ENCODE measurements at regions not wholly inside any gene's neighbourhood (a gene's known extent, or its start where the extent isn't known, plus 50 kb on each side); places are given as distances from the start of the nearest gene placed in this dataset.

DNA sequence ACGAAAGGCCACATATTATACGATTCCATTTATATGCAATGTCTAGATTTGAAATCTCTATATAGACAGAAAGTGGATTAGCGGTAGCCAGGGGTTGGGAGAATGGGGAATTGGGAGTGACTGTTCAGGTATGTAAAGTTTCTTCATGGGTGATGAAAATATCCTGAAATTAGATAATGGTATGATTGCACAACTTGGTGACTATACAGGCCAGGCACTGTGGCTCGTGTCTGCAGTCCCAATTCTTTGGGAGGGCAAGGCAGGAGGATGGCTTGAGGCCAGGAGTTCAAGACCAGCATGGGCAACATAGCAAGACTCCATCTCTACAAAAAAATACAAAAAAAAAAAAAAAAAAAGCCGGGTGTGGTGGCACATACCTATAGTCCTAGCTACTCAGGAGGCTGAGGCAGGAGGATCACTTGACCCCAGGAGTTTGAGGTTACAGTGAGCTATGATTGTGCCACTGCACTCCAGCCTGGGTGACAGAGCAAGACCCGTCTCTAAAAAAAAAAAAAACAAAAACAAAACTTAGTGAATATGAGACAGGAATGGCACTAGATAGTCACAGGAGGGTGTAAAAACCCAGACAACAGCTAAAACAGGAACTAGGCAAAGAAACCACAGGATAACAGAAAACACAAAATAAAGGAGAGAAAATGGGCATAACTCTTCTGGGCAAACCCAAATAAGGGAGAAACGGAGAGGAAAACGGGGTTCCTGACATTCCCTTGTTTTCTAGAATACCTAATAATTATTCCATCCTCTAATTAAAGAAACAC lies 72.1 kb upstream of the ZNF618 start:
- Histone ChIP-seq H3K36me3 (replicated peaks in 1 of 2; ENCODE audit: control insufficient read depth in 1 of 2, insufficient read depth in 2 of 2, low read length in 1 of 2) (no peaks in the 10 kb centered on the region), H3K79me2 (ENCODE audit: insufficient read depth) (no peaks in the 10 kb centered on the region), H3K9me2 (no peaks in the 10 kb centered on the region), H3K4me2 (no peak overlapping the region), H3K27ac (ENCODE audit: low read depth in 2 of 2, low read length in 1 of 2) (no peak overlapping the region), H3K4me1 (ENCODE audit: control insufficient read depth in 1 of 2, insufficient read depth in 2 of 2, low read depth in 1 of 2, low read length in 1 of 2) (peaks cover 0 to 5% of the 10 kb centered on the region in 2 experiments; a peak in 1 of 4 replicates), H3K9ac (no peak overlapping the region), H2AFZ (ENCODE audit: low read depth) (no peak overlapping the region), H3F3A (replicated peaks; ENCODE audit: insufficient read depth) (no peaks in the 10 kb centered on the region), H3K4me3 (ENCODE audit: low read depth in 2 of 2, low read length in 1 of 2) (no peak overlapping the region), H4K20me1 (ENCODE audit: insufficient read depth) (no peaks in the 10 kb centered on the region), H3K27me3 (ENCODE audit: insufficient read depth) (0 out of 2 replicates have a peak, but pooled peaks cover 4% of the 10 kb centered on the region), H3K9me3 (no peaks in the 10 kb centered on the region)
- 64% methylated on average over 8 of the region's 8 CpGs for WGBS (ENCODE audit: low lambda C conversion rate)
- TF ChIP-seq YY1 (IDR thresholded peaks at IDR 0.05; ENCODE audit: low read depth) (no peak), JUND (IDR thresholded peaks at IDR 0.05) (no peak), SMC3 (IDR thresholded peaks at IDR 0.05; ENCODE audit: low read depth, low read length) (no peak)
- ChIA-PET POLR2A (no interaction called here), CTCF (no interaction called here)
- no peak for DNase-seq

- Histone ChIP-seq H3K9me3 (no peaks in the 10 kb centered on the region), H3K4me1 (ENCODE audit: control insufficient read depth in 1 of 2, insufficient read depth in 2 of 2, low read depth in 1 of 2, low read length in 1 of 2) (peaks cover 0 to 5% of the 10 kb centered on the region in 2 experiments; a peak in 1 of 4 replicates), H2AFZ (ENCODE audit: low read depth) (no peak overlapping the region), H3K9ac (no peak overlapping the region), H3K4me3 (ENCODE audit: low read depth in 2 of 2, low read length in 1 of 2) (no peak overlapping the region), H3F3A (replicated peaks; ENCODE audit: insufficient read depth) (no peaks in the 10 kb centered on the region), H3K27me3 (ENCODE audit: insufficient read depth) (0 out of 2 replicates have a peak, but pooled peaks cover 4% of the 10 kb centered on the region), H3K79me2 (ENCODE audit: insufficient read depth) (no peaks in the 10 kb centered on the region), H4K20me1 (ENCODE audit: insufficient read depth) (no peaks in the 10 kb centered on the region), H3K36me3 (replicated peaks in 1 of 2; ENCODE audit: control insufficient read depth in 1 of 2, insufficient read depth in 2 of 2, low read length in 1 of 2) (no peaks in the 10 kb centered on the region), H3K9me2 (no peaks in the 10 kb centered on the region), H3K27ac (ENCODE audit: low read depth in 2 of 2, low read length in 1 of 2) (no peak overlapping the region), H3K4me2 (no peak overlapping the region)
- DNase-seq, result no peak
- no peak for TF ChIP-seq SMC3 (IDR thresholded peaks at IDR 0.05; ENCODE audit: low read depth, low read length)
- TF ChIP-seq, protein P1, sequence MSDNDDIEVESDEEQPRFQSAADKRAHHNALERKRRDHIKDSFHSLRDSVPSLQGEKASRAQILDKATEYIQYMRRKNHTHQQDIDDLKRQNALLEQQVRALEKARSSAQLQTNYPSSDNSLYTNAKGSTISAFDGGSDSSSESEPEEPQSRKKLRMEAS (IDR thresholded peaks at IDR 0.05; ENCODE audit: low read depth), result no peak
- POLR2A ChIA-PET, result no interaction called here
- WGBS (ENCODE audit: low lambda C conversion rate), result 76% methylated on average over 9 of the region's 9 CpGs
- CTCF ChIA-PET, result interaction anchor here (2.6 to 3.8 kb wide), 2 partner anchors 227 to 242 kb away, joined by 12 to 26 read pairs; no protein-coding TSS in a partner anchor
Measured at GRCh38 chr9:113805486-113806132, 70.5 kb upstream of the ZNF618 start.

GRCh38 chr9:113807173-113808061 lies 68.7 kb upstream of the ZNF618 start:
- H3K4me1 ChIP-seq (ENCODE audit: control insufficient read depth in 1 of 2, insufficient read depth in 2 of 2, low read depth in 1 of 2, low read length in 1 of 2), result peaks cover 0 to 5% of the 10 kb centered on the region in 2 experiments; a peak in 1 of 4 replicates
- no peaks in the 10 kb centered on the region for H3K36me3 ChIP-seq (replicated peaks in 1 of 2; ENCODE audit: control insufficient read depth in 1 of 2, insufficient read depth in 2 of 2, low read length in 1 of 2)
- no peak overlapping the region for H3K4me2 ChIP-seq
- WGBS (ENCODE audit: low lambda C conversion rate), result 36% methylated on average over 13 of the region's 15 CpGs
- no peaks in the 10 kb centered on the region for H3K9me3 ChIP-seq
- H3K79me2 ChIP-seq (ENCODE audit: insufficient read depth), result no peaks in the 10 kb centered on the region
- peaks cover 5% of the 10 kb centered on the region; the same call in 1 of the 2 replicates for H3K27me3 ChIP-seq (ENCODE audit: insufficient read depth)
- H3F3A ChIP-seq (replicated peaks; ENCODE audit: insufficient read depth), result no peaks in the 10 kb centered on the region
- no peak overlapping the region for H3K9ac ChIP-seq
- TF ChIP-seq CHD2 (IDR thresholded peaks at IDR 0.05; ENCODE audit: low read length, partially characterized antibody), result no peak
- no peak for TF ChIP-seq FOXJ3 (CRISPR knock-in tag; IDR thresholded peaks at IDR 0.05)
- peak; percentile 85 for TF ChIP-seq RAD21 (IDR thresholded peaks at IDR 0.05; ENCODE audit: low read length)
- TF ChIP-seq SMC3 (IDR thresholded peaks at IDR 0.05; ENCODE audit: low read depth, low read length), result peak; percentile 80
- TF ChIP-seq CTCF (IDR thresholded peaks at IDR 0.05), result peak; percentile 88
- peak; percentile 38; the same call in 1 of the 2 replicates for TF ChIP-seq RFX5 (IDR thresholded peaks at IDR 0.05; ENCODE audit: low read length)
- TF ChIP-seq ELF1 (IDR thresholded peaks at IDR 0.05), result peak; percentile 44; the same call in 1 of the 2 replicates
- no peak for TF ChIP-seq MXI1 (IDR thresholded peaks at IDR 0.05; ENCODE audit: low read depth, low read length)
- H2AFZ ChIP-seq (ENCODE audit: low read depth), result no peak overlapping the region
- DNase-seq, result peak; percentile 75
- H4K20me1 ChIP-seq (ENCODE audit: insufficient read depth), result no peaks in the 10 kb centered on the region
- ChIA-PET POLR2A (interaction anchor here (1.1 kb wide), 1 partner anchor 69 kb away, joined by 3 read pairs; the partner anchor contains the start of gene ZNF618), CTCF (interaction anchor here (0.6 to 3.8 kb wide), 54 partner anchors 9 to 509 kb away, joined by 3 to 26 read pairs (median 4); partner anchors contain the start of genes AMBP and ZNF618)
- peak overlapping the region; percentile 32 to 34; a peak in 2 of 4 replicates for H3K4me3 ChIP-seq (ENCODE audit: low read depth in 2 of 2, low read length in 1 of 2)
- no peak overlapping the region for H3K27ac ChIP-seq (ENCODE audit: low read depth in 2 of 2, low read length in 1 of 2)
- no peaks in the 10 kb centered on the region for H3K9me2 ChIP-seq
